ENCODE measurements at regions not wholly inside any gene's neighbourhood (a gene's known extent, or its start where the extent isn't known, plus 50 kb on each side); places are given as distances from the start of the nearest gene placed in this dataset.

GRCh38 chr4:72864898-72865297, 204.6 kb downstream of the COX18 start:
- TF ChIP-seq POLR2A (IDR thresholded peaks at IDR 0.05) (no peak), POLR2AphosphoS5 (IDR thresholded peaks at IDR 0.05; ENCODE audit: insufficient read depth in 1 of 2, low read depth in 1 of 2) (no peak)
